ENCODE measurements at regions not wholly inside any gene's neighbourhood (a gene's known extent, or its start where the extent isn't known, plus 50 kb on each side); places are given as distances from the start of the nearest gene placed in this dataset.

GRCh38 chr15:98523912-98524662, 124.3 kb upstream of the IGF1R start:
- no peak for TF ChIP-seq CTCF (IDR thresholded peaks at IDR 0.05; ENCODE audit: low read depth, low read length)
- no peak for TF ChIP-seq EZH2phosphoT487 (IDR thresholded peaks at IDR 0.05; ENCODE audit: low read depth)

Measured in OCI-LY3 (cell line).